ENCODE measurements at regions not wholly inside any gene's neighbourhood (a gene's known extent, or its start where the extent isn't known, plus 50 kb on each side); places are given as distances from the start of the nearest gene placed in this dataset.

DNA sequence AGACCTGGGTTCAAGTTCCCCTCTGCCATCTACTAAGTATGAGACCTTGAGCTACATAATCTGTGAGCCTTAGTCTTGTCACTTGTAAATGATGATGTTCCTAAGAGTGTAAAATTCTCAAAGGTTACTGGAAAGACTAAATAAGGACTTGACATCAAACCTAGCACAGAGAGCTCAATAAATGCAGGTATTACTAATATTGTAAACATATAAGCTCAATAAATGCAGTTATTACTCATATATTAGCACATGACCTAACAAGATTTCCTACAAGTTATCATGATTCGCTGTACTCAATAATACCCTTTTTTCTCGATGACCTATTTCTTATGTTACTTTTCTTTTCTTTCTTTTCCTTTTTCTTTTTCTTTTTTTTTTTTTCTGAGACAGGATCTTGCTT lies 174.9 kb downstream of the ZNF281 start (continued):
- TF ChIP-seq, protein P1, sequence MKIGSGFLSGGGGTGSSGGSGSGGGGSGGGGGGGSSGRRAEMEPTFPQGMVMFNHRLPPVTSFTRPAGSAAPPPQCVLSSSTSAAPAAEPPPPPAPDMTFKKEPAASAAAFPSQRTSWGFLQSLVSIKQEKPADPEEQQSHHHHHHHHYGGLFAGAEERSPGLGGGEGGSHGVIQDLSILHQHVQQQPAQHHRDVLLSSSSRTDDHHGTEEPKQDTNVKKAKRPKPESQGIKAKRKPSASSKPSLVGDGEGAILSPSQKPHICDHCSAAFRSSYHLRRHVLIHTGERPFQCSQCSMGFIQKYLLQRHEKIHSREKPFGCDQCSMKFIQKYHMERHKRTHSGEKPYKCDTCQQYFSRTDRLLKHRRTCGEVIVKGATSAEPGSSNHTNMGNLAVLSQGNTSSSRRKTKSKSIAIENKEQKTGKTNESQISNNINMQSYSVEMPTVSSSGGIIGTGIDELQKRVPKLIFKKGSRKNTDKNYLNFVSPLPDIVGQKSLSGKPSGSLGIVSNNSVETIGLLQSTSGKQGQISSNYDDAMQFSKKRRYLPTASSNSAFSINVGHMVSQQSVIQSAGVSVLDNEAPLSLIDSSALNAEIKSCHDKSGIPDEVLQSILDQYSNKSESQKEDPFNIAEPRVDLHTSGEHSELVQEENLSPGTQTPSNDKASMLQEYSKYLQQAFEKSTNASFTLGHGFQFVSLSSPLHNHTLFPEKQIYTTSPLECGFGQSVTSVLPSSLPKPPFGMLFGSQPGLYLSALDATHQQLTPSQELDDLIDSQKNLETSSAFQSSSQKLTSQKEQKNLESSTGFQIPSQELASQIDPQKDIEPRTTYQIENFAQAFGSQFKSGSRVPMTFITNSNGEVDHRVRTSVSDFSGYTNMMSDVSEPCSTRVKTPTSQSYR (CRISPR knock-in tag; IDR thresholded peaks at IDR 0.05; ENCODE audit: borderline replicate concordance), result no peak
- TF ChIP-seq CENPT (CRISPR knock-in tag; IDR thresholded peaks at IDR 0.05; ENCODE audit: low read depth), result no peak
- no peak for TF ChIP-seq NR2C2 (CRISPR knock-in tag; IDR thresholded peaks at IDR 0.05; ENCODE audit: borderline replicate concordance)

DNA sequence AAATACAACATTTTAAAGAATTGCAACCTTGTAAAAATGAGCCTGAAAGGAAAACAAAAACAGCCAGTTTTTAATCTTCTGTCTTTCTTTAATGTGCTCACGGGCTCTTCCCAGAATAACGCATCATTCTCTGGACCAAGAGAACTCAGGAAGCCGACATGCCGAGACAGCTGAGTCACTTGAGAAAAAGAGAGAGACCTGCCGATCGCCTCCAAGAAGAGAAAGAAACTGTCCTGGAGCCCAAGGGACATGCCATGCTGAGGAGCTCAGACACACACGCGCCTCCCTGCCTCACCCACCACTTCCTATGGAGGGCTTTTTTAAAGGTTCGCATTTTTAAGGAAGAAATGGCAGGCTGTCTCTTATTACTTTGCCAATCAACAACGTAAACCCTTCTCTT lies 176.4 kb downstream of the ZNF281 start:
- no peak overlapping the region for H3K4me2 ChIP-seq (ENCODE audit: low read depth, low read length)
- no peaks in the 10 kb centered on the region for H3K36me3 ChIP-seq (replicated peaks in 1 of 2; ENCODE audit: control insufficient read depth in 1 of 2, insufficient read depth in 2 of 2, low read length in 2 of 2)
- WGBS (ENCODE audit: low lambda C conversion rate), result 66% methylated on average over 10 of the region's 10 CpGs
- FAIRE-seq (no peak), DNase-seq (ENCODE audit: low spot score) (no peak), ATAC-seq (no peak)
- in situ Hi-C loops (cut with HindIII; ENCODE audit: extremely low pct_ligation_motif_present, low pct_unique_long_range_greater_than_20kb), result no loop called here
- H3K9me3 ChIP-seq (ENCODE audit: low read length), result no peaks in the 10 kb centered on the region
- CTCF ChIA-PET (ENCODE audit: low intra/inter-chr PET ratio, low total read pairs), result no interaction called here
- H3K27me3 ChIP-seq (ENCODE audit: control insufficient read depth in 1 of 2, insufficient read depth in 2 of 2, low read length in 2 of 2), result no peaks in the 10 kb centered on the region
- H3K4me3 ChIP-seq (replicated peaks in 1 of 3; ENCODE audit: insufficient read depth in 1 of 3, low read depth in 2 of 3, low read length in 3 of 3), result no peak overlapping the region
- H3K9ac ChIP-seq (ENCODE audit: insufficient read depth, low read depth, low read length), result no peak overlapping the region
- no peaks in the 10 kb centered on the region for H3K79me2 ChIP-seq (ENCODE audit: insufficient read depth, low read length)
- intact Hi-C loops (cut with micrococcal nuclease; ENCODE audit: unreplicated experiment), result no loop called here
- no peak overlapping the region for H2AFZ ChIP-seq (ENCODE audit: low read length)
- H4K20me1 ChIP-seq (ENCODE audit: insufficient read depth, low read length), result no peaks in the 10 kb centered on the region
- no peak overlapping the region for H3K27ac ChIP-seq (ENCODE audit: extremely low read length, insufficient read depth, low read length)
- POLR2A ChIA-PET, result no interaction called here
- no TSS peak for BruUV-seq (replicated peaks)
- TF ChIP-seq HOXA3 (CRISPR knock-in tag; IDR thresholded peaks at IDR 0.05), result no peak
- TF ChIP-seq, protein P2, sequence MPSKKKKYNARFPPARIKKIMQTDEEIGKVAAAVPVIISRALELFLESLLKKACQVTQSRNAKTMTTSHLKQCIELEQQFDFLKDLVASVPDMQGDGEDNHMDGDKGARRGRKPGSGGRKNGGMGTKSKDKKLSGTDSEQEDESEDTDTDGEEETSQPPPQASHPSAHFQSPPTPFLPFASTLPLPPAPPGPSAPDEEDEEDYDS (CRISPR knock-in tag; IDR thresholded peaks at IDR 0.05), result no peak
- no peak for TF ChIP-seq ZNF33A (CRISPR knock-in tag; IDR thresholded peaks at IDR 0.05; ENCODE audit: borderline replicate concordance)
- TF ChIP-seq SMAD3 (CRISPR knock-in tag; IDR thresholded peaks at IDR 0.05), result no peak
- TF ChIP-seq, protein P3, sequence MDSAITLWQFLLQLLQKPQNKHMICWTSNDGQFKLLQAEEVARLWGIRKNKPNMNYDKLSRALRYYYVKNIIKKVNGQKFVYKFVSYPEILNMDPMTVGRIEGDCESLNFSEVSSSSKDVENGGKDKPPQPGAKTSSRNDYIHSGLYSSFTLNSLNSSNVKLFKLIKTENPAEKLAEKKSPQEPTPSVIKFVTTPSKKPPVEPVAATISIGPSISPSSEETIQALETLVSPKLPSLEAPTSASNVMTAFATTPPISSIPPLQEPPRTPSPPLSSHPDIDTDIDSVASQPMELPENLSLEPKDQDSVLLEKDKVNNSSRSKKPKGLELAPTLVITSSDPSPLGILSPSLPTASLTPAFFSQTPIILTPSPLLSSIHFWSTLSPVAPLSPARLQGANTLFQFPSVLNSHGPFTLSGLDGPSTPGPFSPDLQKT (CRISPR knock-in tag; IDR thresholded peaks at IDR 0.05; ENCODE audit: borderline replicate concordance), result no peak
- no peak for TF ChIP-seq SOX5 (CRISPR knock-in tag; IDR thresholded peaks at IDR 0.05; ENCODE audit: borderline replicate concordance)
- no peak for TF ChIP-seq GATAD2A (CRISPR knock-in tag; IDR thresholded peaks at IDR 0.05)
- no peak for TF ChIP-seq ZNF775 (CRISPR knock-in tag; IDR thresholded peaks at IDR 0.05; ENCODE audit: borderline replicate concordance)
- no peak for TF ChIP-seq MAFG (CRISPR knock-in tag; IDR thresholded peaks at IDR 0.05)
- no peak for TF ChIP-seq HES4 (CRISPR knock-in tag; IDR thresholded peaks at IDR 0.05; ENCODE audit: borderline replicate concordance)
- TF ChIP-seq, protein P4, sequence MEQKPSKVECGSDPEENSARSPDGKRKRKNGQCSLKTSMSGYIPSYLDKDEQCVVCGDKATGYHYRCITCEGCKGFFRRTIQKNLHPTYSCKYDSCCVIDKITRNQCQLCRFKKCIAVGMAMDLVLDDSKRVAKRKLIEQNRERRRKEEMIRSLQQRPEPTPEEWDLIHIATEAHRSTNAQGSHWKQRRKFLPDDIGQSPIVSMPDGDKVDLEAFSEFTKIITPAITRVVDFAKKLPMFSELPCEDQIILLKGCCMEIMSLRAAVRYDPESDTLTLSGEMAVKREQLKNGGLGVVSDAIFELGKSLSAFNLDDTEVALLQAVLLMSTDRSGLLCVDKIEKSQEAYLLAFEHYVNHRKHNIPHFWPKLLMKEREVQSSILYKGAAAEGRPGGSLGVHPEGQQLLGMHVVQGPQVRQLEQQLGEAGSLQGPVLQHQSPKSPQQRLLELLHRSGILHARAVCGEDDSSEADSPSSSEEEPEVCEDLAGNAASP (CRISPR knock-in tag; IDR thresholded peaks at IDR 0.05; ENCODE audit: borderline replicate concordance), result no peak
- no peak for TF ChIP-seq NR2F1 (CRISPR knock-in tag; IDR thresholded peaks at IDR 0.05)
- H3K4me1 ChIP-seq (ENCODE audit: insufficient read depth, low read length), result peaks cover 12% of the 10 kb centered on the region

Measured in HepG2 (cell line).